Endothelial cell of umbilical vein (primary cell): ENCODE measurements at regions not wholly inside any gene's neighbourhood (a gene's known extent, or its start where the extent isn't known, plus 50 kb on each side); places are given as distances from the start of the nearest gene placed in this dataset.

Experiments used
- BruUV-seq: library from RNA; stranded (reverse); fragments of 400-500 nt; replicated peaks from 2 replicates; lab custom pipeline; 2021; lab: Mats Ljungman, UMichigan
- CTCF ChIA-PET: fragments of 300-600, 350-600 bp; sonication (Branson Sonifier 250); formaldehyde crosslinking; loops from one replicate; lab custom pipeline; 2021; ENCODE audit warnings: antibody characterized with exemption, inconsistent platforms; lab: Charles Lee
- POLR2A ChIA-PET: fragments of 300-600, 350-600 bp; sonication (Branson Sonifier 250); formaldehyde crosslinking; loops from one replicate; lab custom pipeline; 2021; ENCODE audit warnings: antibody characterized with exemption, inconsistent platforms; lab: Charles Lee
- DNase-seq: peaks from one replicate; pipeline ENCODE4 v3.0.0-alpha.2; 2011; ENCODE audit warnings: low read depth, low spot score
- FAIRE-seq: peaks from 2 replicates; lab custom pipeline; 2011; peaks lifted over from hg19 to GRCh38; lab: Jason Lieb, UNC
- H2AFZ ChIP-seq: 2 replicates; pipeline ENCODE4 v1.6.0; 2012; ENCODE audit warnings: low read depth, low read length, control low read depth, inconsistent platforms
- H3K27ac ChIP-seq: 2 replicates; pipeline ENCODE4 v1.5.1; 2011; ENCODE audit warnings: low read depth, mild to moderate bottlenecking, control low read depth, low read length, moderate library complexity; ENCODE audit not compliant: insufficient read depth
- H3K27me3 ChIP-seq, 2 experiments: 2 replicates each; pipeline versions ENCODE4 v1.6.0 to v1.6.1; 2011; ENCODE audit warnings: low read length in 2 of 2, mixed read lengths in 1 of 2; ENCODE audit not compliant: control insufficient read depth in 2 of 2, insufficient read depth in 2 of 2
- H3K36me3 ChIP-seq, 2 experiments: 2 replicates in 1 of 2; 3 replicates in 1 of 2; pipeline ENCODE4 v1.5.1; 2011; ENCODE audit warnings: low read length in 2 of 2, mild to moderate bottlenecking in 1 of 2, moderate library complexity in 1 of 2; ENCODE audit not compliant: control insufficient read depth in 2 of 2, insufficient read depth in 2 of 2; ENCODE audit errors: extremely low read depth in 1 of 2
- H3K4me1 ChIP-seq: 3 replicates; pipeline ENCODE4 v1.5.1; 2011; ENCODE audit warnings: mild to moderate bottlenecking, low read length; ENCODE audit not compliant: control insufficient read depth, insufficient read depth; ENCODE audit errors: extremely low read depth
- H3K4me2 ChIP-seq: 2 replicates; pipeline ENCODE4 v1.6.1; 2011; ENCODE audit warnings: low read length, control low read depth, mixed read lengths; ENCODE audit not compliant: insufficient read depth
- H3K4me3 ChIP-seq, 3 experiments: fragments of 200-600 bp in 1 of 3; sonication (generic), shearing (Covaris generic) in 1 of 3; replicated peaks in 1 of 3; 2 replicates each; pipeline ENCODE4 v1.5.1; 2011 to 2016; ENCODE audit warnings: control low read depth in 3 of 3, low read length in 3 of 3, mild to moderate bottlenecking in 2 of 3, inconsistent platforms in 1 of 3, low read depth in 1 of 3, moderate library complexity in 1 of 3; ENCODE audit not compliant: insufficient read depth in 1 of 3
- H3K79me2 ChIP-seq: 2 replicates; pipeline ENCODE4 v1.6.0; 2012; ENCODE audit warnings: low read length, inconsistent platforms; ENCODE audit not compliant: control insufficient read depth, insufficient read depth
- H3K9ac ChIP-seq: replicated peaks from 2 replicates; pipeline ENCODE3; 2011; ENCODE audit warnings: low read length, control low read depth; ENCODE audit not compliant: insufficient read depth; ENCODE audit errors: extremely low read depth
- H3K9me1 ChIP-seq: replicated peaks from 3 replicates; pipeline ENCODE4 v1.6.0; 2011; ENCODE audit warnings: mild to moderate bottlenecking, low read length; ENCODE audit not compliant: control insufficient read depth, insufficient read depth; ENCODE audit errors: extremely low read depth
- H3K9me3 ChIP-seq: replicated peaks from 2 replicates; pipeline ENCODE4 v1.5.1; 2012; ENCODE audit warnings: low read length, inconsistent platforms; ENCODE audit not compliant: control insufficient read depth, insufficient read depth
- H4K20me1 ChIP-seq: replicated peaks from 2 replicates; pipeline ENCODE3; 2011; ENCODE audit warnings: mild to moderate bottlenecking, low read length; ENCODE audit not compliant: control insufficient read depth, insufficient read depth; ENCODE audit errors: extremely low read depth
- EZH2 ChIP-seq: IDR thresholded peaks from 2 replicates; pipeline ENCODE4 v1.6.1; 2012; ENCODE audit warnings: borderline replicate concordance, low read depth, mild to moderate bottlenecking, moderate library complexity, low read length, inconsistent platforms; ENCODE audit not compliant: severe bottlenecking
- FOS ChIP-seq: IDR thresholded peaks from 2 replicates; pipeline ENCODE4 v1.6.1; 2011; ENCODE audit warnings: mild to moderate bottlenecking, low read length, moderate library complexity, borderline replicate concordance; ENCODE audit not compliant: insufficient read depth
- GATA2 ChIP-seq: IDR thresholded peaks from 2 replicates; pipeline ENCODE4 v1.7.0; 2011; ENCODE audit warnings: low read depth, mild to moderate bottlenecking, moderate library complexity, mixed read lengths, low read length; ENCODE audit not compliant: insufficient read length, insufficient read depth
- JUN ChIP-seq: IDR thresholded peaks from 2 replicates; pipeline ENCODE4 v1.6.1; 2011; ENCODE audit warnings: borderline replicate concordance, low read depth; ENCODE audit not compliant: insufficient read length, insufficient read depth
- MYC ChIP-seq: IDR thresholded peaks from one replicate; pipeline ENCODE4 v1.6.1; 2011; ENCODE audit warnings: mild to moderate bottlenecking, low read depth, low read length
- POLR2A ChIP-seq: IDR thresholded peaks from 2 replicates; pipeline ENCODE4 v1.6.1; 2012; ENCODE audit warnings: low read depth, mild to moderate bottlenecking, control low read depth, low read length
- POLR2AphosphoS5 ChIP-seq: IDR thresholded peaks from 2 replicates; pipeline ENCODE4 v1.6.1; 2012; ENCODE audit warnings: low read depth, mild to moderate bottlenecking, control low read depth, low read length, moderate library complexity; ENCODE audit not compliant: insufficient read depth
- dilution Hi-C: fragments of 300-500 bp; cut with MboI; formaldehyde crosslinking; loops from one replicate; pipeline ENCODE4 v1.15.0; 2019; ENCODE audit warnings: low sequenced_read_pairs; ENCODE audit not compliant: extremely low pct_ligation_motif_present
- intact Hi-C: fragments of 100-400 bp; cut with micrococcal nuclease; formaldehyde crosslinking; loops from one replicate; pipeline ENCODE4 v1.10.0; 2022
- TF ChIP-seq, protein P1 (sequence below), 2 donors: IDR thresholded peaks; 1 replicate in 1 of 2; 2 replicates in 1 of 2; pipeline ENCODE4 v1.5.1; 2011; ENCODE audit warnings: low read length in 2 of 2, mild to moderate bottlenecking in 2 of 2, moderate library complexity in 2 of 2, control low read depth in 1 of 2, inconsistent platforms in 1 of 2, low read depth in 1 of 2; ENCODE audit not compliant: insufficient read depth in 1 of 2; ENCODE audit errors: extremely low read depth in 1 of 2
- TF ChIP-seq, protein P2 (sequence below): IDR thresholded peaks from 2 replicates; pipeline ENCODE4 v1.6.1; 2011; ENCODE audit not compliant: insufficient read depth, insufficient read length

DNA sequence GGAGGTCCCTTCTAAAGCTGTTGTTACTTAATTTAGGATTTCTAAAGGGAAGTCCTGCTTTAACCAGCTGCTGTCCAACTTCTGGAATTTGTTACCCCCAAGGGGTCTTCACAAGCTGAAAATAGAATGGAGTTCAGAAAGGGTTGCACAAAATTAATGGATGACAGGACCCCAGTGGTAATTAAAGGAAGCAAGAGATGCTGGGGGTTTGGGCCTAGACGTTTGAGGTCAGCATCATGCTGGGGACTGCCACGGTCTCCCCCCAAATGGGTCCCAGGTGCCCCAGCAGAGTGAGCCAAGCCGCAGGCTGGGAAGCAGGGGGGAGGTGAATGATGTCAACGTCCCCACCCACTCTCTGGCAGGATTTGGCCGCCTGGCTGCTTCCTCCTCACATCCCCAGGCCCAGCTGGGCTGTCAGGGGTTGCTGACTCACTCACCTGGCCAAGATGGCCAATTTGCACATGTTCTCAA lies 97.5 kb upstream of the ARAP3 start:
- intact Hi-C loops (no loop called here), dilution Hi-C loops (no loop called here)
- peaks cover 2 to 3% of the 10 kb centered on the region in 2 experiments for H3K27me3 ChIP-seq
- no peak for FAIRE-seq
- no peak overlapping the region for H3K27ac ChIP-seq
- H3K9ac ChIP-seq, result no peak overlapping the region
- H3K36me3 ChIP-seq, result no peaks in the 10 kb centered on the region
- H2AFZ ChIP-seq, result no peak overlapping the region
- no peaks in the 10 kb centered on the region for H3K4me1 ChIP-seq
- CTCF ChIA-PET, result interaction anchor here (1.3 to 1.7 kb wide), 3 partner anchors 22 to 100 kb away, joined by 3 to 4 read pairs (median 4); no protein-coding TSS in a partner anchor
- BruUV-seq, result no TSS peak
- POLR2A ChIA-PET, result no interaction called here
- TF ChIP-seq FOS (no peak), EZH2 (no peak), JUN (no peak), POLR2AphosphoS5 (no peak), POLR2A (no peak), MYC (no peak), GATA2 (no peak)
- TF ChIP-seq, protein P1, sequence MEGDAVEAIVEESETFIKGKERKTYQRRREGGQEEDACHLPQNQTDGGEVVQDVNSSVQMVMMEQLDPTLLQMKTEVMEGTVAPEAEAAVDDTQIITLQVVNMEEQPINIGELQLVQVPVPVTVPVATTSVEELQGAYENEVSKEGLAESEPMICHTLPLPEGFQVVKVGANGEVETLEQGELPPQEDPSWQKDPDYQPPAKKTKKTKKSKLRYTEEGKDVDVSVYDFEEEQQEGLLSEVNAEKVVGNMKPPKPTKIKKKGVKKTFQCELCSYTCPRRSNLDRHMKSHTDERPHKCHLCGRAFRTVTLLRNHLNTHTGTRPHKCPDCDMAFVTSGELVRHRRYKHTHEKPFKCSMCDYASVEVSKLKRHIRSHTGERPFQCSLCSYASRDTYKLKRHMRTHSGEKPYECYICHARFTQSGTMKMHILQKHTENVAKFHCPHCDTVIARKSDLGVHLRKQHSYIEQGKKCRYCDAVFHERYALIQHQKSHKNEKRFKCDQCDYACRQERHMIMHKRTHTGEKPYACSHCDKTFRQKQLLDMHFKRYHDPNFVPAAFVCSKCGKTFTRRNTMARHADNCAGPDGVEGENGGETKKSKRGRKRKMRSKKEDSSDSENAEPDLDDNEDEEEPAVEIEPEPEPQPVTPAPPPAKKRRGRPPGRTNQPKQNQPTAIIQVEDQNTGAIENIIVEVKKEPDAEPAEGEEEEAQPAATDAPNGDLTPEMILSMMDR (IDR thresholded peaks at IDR 0.05; ENCODE audit: extremely low read depth in 1 of 2, insufficient read depth in 1 of 2, low read depth in 1 of 2, low read length in 2 of 2), result no peak
- TF ChIP-seq, protein P2, sequence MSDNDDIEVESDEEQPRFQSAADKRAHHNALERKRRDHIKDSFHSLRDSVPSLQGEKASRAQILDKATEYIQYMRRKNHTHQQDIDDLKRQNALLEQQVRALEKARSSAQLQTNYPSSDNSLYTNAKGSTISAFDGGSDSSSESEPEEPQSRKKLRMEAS, result no peak
- H3K4me2 ChIP-seq, result no peak overlapping the region
- no peaks in the 10 kb centered on the region for H3K79me2 ChIP-seq
- no peak for DNase-seq
- no peak overlapping the region for H3K4me3 ChIP-seq
- H3K9me1 ChIP-seq, result no peaks in the 10 kb centered on the region
- H3K9me3 ChIP-seq, result no peaks in the 10 kb centered on the region
- no peaks in the 10 kb centered on the region for H4K20me1 ChIP-seq
